GM19463 (cell line): ENCODE measurements at regions not wholly inside any gene's neighbourhood (a gene's known extent, or its start where the extent isn't known, plus 50 kb on each side); places are given as distances from the start of the nearest gene placed in this dataset.
"Not testable (repeated sequence)": the region's sequence is repeated elsewhere in the genome, so short reads cannot be mapped to it uniquely, and the experiment has no call there.

Experiments
- ATAC-seq: cut with Tn5 transposase; IDR thresholded peaks from one replicate; pipeline ENCODE4 v1.9.1; 2021; ENCODE audit warnings: mild to moderate bottlenecking, moderate library complexity; ENCODE audit not compliant: unreplicated experiment

GRCh38 chr10:52533986-52534385 lies 219.9 kb downstream of the DKK1 start:
- no peak for ATAC-seq

- no peak for ATAC-seq
Observed at GRCh38 chr10:52539463-52539862, 225.4 kb downstream of the DKK1 start.

- ATAC-seq, result no peak
Observed at GRCh38 chr10:52540479-52540984, 226.5 kb downstream of the DKK1 start.

GRCh38 chr10:52541006-52541473 lies 227.0 kb downstream of the DKK1 start:
- no peak for ATAC-seq

- ATAC-seq, result no peak
Observed at GRCh38 chr10:52542906-52543305, 228.8 kb downstream of the DKK1 start.

GRCh38 chr10:52551046-52551445 lies 221.5 kb downstream of the MBL2 start:
- ATAC-seq, result no peak

- no peak for ATAC-seq
Observed at GRCh38 chr10:52558090-52558489, 214.5 kb downstream of the MBL2 start.

- no peak for ATAC-seq
Observed at GRCh38 chr10:52561322-52561721, 211.3 kb downstream of the MBL2 start.

GRCh38 chr10:52563360-52563759 lies 209.2 kb downstream of the MBL2 start:
- ATAC-seq, result no peak

- no peak for ATAC-seq
Observed at GRCh38 chr10:52566471-52567246, 205.9 kb downstream of the MBL2 start.

GRCh38 chr10:52567247-52567580 lies 205.4 kb downstream of the MBL2 start:
- ATAC-seq, result no peak

- no peak for ATAC-seq
Observed at GRCh38 chr10:52568309-52568708, 204.3 kb downstream of the MBL2 start.

- no peak for ATAC-seq
Observed at GRCh38 chr10:52570490-52570889, 202.1 kb downstream of the MBL2 start.

- no peak for ATAC-seq
Observed at GRCh38 chr10:52571018-52571417, 201.6 kb downstream of the MBL2 start.

- ATAC-seq, result no peak
Observed at GRCh38 chr10:52571516-52572182, 200.9 kb downstream of the MBL2 start.

- no peak for ATAC-seq
Observed at GRCh38 chr10:52573347-52573746, 199.2 kb downstream of the MBL2 start.

GRCh38 chr10:52574697-52575096 lies 197.9 kb downstream of the MBL2 start:
- ATAC-seq, result no peak

GRCh38 chr10:52577047-52577446 lies 195.5 kb downstream of the MBL2 start:
- ATAC-seq, result no peak

GRCh38 chr10:52578871-52579405 lies 193.6 kb downstream of the MBL2 start:
- ATAC-seq, result no peak

- not testable (repeated sequence) for ATAC-seq
Observed at GRCh38 chr10:52581636-52582035, 190.9 kb downstream of the MBL2 start.

GRCh38 chr10:52583336-52583735 lies 189.2 kb downstream of the MBL2 start:
- no peak for ATAC-seq

- no peak for ATAC-seq
Observed at GRCh38 chr10:52586710-52587109, 185.9 kb downstream of the MBL2 start.
